Activated CD8-positive, alpha-beta memory T cell treated with anti-CD3 and anti-CD28 coated beads, Interleukin-2, amount 10 ng/mL, durations not matched to agents 7 days and 5 days (primary cell): ENCODE measurements at regions not wholly inside any gene's neighbourhood (a gene's known extent, or its start where the extent isn't known, plus 50 kb on each side); places are given as distances from the start of the nearest gene placed in this dataset.

ENCODE experiments used
- microRNA-seq: library from miRNA; unstranded; fragments of <30 nt; microRNA quantifications from one replicate; pipeline ENCODE4 v1.2.0, GENCODE V29; 2022

Small RNA genes in the stretch of these regions (microRNA-seq; reads per million reads assigned to microRNA genes)
- gene MIR4425 = 13.6 reads per million, percentile 36 among the genes with 10 or more reads in this experiment
